ENCODE measurements at regions not wholly inside any gene's neighbourhood (a gene's known extent, or its start where the extent isn't known, plus 50 kb on each side); places are given as distances from the start of the nearest gene placed in this dataset.

- DNase-seq: no peak
Observed at GRCh38 chr16:87221633-87222032, 95.6 kb downstream of the C16orf95 start.

GRCh38 chr16:87222335-87222734 is 94.9 kb downstream of the C16orf95 start:
- DNase-seq: no peak

DNA sequence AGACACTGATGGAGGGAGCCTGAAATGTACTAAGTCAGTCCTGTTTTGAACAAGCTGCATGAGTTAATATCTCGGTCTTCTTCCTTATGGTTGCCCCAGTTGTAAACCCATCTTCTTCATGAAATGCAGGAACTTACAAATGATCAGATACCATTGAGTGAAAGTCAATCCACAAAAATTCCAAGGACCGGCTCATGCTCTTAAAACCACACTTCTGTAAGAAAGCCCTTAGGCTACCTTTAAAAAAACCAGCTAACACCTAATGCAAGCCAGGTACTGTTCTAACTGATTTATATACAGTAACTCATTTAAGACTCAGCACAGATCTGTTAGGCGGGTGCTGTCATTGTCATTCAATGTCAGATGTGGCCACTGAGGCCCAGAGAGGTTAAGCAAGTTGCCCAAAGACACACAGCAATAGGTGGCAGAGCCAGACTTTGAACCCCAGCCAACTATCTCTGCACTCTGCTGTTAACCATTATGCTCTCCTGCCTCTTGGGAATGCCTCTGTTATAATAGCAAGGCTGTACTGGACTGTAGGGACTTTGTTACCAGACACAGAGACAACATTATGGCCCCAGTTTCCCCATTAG is 93.4 kb downstream of the C16orf95 start:
- DNase-seq: no peak

- DNase-seq: no peak
Observed at GRCh38 chr16:87226926-87227295, 90.3 kb downstream of the C16orf95 start.

DNA sequence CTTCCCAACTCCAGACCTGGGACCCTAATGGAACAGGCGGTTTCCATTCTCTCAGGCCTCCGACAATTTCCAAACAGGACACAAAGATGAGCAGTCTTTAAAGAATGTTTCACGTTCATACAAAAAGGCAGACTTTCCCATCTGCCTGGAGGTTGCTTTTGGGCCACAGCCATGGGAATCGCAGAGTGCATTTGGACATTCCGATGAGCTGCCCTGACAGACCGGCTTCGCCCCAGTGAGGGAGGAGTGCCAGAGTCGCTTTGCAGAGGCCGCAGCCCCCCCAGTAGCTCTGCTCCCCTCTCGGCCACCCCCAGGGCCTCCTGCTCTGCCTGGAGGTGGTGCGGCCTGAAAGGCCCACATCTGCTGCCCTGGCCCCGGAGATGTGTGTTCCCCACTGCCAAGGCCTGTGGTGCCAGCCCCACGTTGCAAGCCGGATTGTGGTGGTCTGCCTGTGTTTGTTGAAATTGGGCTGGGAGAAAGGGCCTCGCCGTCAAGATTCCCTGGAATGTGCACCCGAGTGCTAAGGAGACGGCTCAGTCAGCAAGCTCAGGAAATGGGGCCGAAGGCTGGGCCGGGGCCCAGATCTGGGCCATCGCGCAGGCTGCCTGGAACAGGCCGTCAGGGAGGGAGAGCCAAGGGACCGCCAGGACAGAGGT is 89.8 kb downstream of the C16orf95 start:
- no peak for DNase-seq

GRCh38 chr16:87228363-87228762 is 88.8 kb downstream of the C16orf95 start:
- DNase-seq: no peak

GRCh38 chr16:87229230-87230188 is 87.7 kb downstream of the C16orf95 start:
- DNase-seq: no peak

GRCh38 chr16:87230571-87230970 is 86.6 kb downstream of the C16orf95 start:
- no peak for DNase-seq

GRCh38 chr16:87231295-87231694 is 85.9 kb downstream of the C16orf95 start:
- no peak for DNase-seq

- DNase-seq: no peak
Observed at GRCh38 chr16:87231911-87232310, 85.3 kb downstream of the C16orf95 start.

- DNase-seq: no peak
Observed at GRCh38 chr16:87233928-87234327, 83.3 kb downstream of the C16orf95 start.

DNA sequence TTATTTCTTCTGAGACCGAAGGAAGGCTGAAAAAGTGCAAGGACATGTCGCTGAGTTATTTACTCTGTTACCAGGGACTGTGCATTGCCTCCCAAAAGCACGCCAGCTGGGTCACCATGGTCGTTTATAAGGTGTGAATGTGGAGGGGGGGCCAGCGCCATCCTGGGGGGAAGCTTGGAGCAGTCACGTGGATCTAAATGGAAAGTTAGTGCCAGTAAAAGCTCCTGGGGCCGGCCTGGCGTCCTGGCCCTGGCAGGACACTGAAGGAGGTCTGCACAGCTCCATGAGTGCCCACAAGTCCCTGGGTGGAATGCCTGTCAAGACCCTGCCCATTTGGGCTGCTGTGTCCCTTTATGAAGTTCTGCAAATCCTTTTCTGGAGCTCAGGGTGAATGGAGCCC is 82.6 kb downstream of the C16orf95 start:
- no peak for DNase-seq

DNA sequence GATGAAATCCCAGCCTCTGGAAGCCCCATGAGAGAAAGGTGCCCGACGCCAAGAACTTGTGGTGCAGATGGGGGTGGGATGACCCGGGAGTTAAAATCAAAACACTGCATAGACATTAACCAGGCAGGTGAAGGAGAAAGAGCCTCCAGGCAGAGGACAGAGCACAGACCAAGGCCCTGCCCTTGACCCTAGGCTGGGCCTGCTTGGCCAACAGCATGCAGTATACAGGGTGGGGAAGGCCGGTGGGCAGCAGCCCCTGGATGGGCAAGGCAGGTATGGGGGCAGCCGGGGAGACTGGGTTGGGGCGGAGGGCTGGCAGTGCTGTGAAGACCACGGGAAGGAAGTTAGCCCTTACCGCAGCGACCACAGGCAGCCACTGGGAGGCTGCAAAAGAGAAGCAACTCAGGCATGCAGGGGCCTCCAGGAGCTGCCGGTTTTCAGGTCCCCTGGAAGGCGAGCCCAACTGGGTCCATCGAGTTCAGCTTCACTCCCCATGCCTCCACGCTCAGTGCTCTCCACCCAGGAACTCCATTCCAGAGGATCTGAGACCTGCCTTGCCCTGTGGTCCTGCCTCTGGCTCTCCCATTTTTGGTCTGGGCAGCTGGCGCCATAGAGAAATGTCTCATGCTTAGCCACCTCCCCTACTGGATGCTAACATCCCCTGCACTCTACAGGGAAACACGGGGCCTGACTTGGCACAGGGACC is 81.2 kb downstream of the C16orf95 start:
- no peak for DNase-seq

DNA sequence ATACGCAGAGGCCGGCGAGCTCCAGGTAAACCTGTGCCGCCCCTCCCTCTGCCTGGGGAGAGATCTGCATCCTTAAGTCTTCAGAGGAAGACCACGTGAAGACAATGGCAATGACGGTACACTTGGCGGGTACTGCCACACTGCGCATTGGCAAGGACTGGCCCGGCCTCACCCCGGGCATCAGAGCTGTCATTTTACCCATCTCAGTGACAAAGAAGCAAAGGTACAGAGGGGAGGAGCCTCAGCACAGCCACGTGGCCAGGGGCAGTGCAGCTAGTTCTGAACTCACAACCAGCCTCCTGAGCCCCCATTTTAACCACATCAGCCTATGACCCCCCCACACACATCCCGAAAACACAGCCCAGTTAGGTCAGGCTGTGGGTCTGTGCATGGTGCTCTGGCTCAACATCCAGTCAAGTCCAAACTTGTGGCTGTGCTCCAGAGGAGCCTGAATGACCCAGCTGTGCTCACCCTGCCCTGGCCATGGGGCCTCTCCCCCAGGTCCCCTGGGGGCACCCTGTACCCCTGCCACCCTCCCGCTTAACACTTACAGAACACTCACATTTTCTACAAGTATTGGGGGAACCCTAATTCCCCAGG is 80.6 kb downstream of the C16orf95 start:
- DNase-seq: no peak

DNA sequence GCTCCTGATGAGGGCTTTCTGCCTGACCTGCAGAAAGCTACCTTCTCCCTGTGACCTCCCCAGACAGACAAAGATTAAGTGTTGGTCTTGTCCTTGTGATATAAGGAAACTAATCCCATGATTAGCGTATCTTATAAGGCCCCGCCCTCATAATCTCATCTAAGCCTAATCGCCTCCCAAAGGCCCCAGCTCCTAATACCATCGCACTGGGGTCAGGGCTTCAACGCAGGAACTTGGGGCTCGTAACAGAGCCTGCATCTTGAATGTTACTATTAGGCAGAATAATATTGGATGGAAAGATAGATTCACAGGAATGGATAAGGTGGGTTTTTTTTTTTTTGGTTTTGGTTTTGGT is 78.9 kb downstream of the C16orf95 start:
- DNase-seq: no peak

- no peak for DNase-seq
Observed at GRCh38 chr16:87239545-87239944, 77.6 kb downstream of the C16orf95 start.

GRCh38 chr16:87240211-87241136 is 76.7 kb downstream of the C16orf95 start:
- DNase-seq: no peak

- no peak for DNase-seq
Observed at GRCh38 chr16:87241137-87241771, 75.9 kb downstream of the C16orf95 start.

GRCh38 chr16:87243478-87243877 is 73.7 kb downstream of the C16orf95 start:
- DNase-seq: no peak

GRCh38 chr16:87244636-87245197 is 72.5 kb downstream of the C16orf95 start:
- no peak for DNase-seq

- DNase-seq: no peak
Observed at GRCh38 chr16:87245511-87245910, 71.7 kb downstream of the C16orf95 start.
